ENCODE measurements at regions not wholly inside any gene's neighbourhood (a gene's known extent, or its start where the extent isn't known, plus 50 kb on each side); places are given as distances from the start of the nearest gene placed in this dataset.

GRCh38 chr1:24251501-24251900 is 64.4 kb upstream of the IFNLR1 start:
- TF ChIP-seq MAFK (IDR thresholded peaks at IDR 0.05; ENCODE audit: partially characterized antibody) (no peak), JUN (IDR thresholded peaks at IDR 0.05) (no peak), RAD21 (conservative IDR thresholded peaks at IDR 0.05 in 1 of 2, IDR thresholded peaks at IDR 0.05 in 1 of 2) (no peak), CHD2 (IDR thresholded peaks at IDR 0.05; ENCODE audit: low read length, partially characterized antibody) (no peak), MYC (IDR thresholded peaks at IDR 0.05; ENCODE audit: borderline replicate concordance, low read length) (no peak), POLR2A (IDR thresholded peaks at IDR 0.05; ENCODE audit: low read length) (no peak), KDM5A (IDR thresholded peaks at IDR 0.05) (no peak)
- TF ChIP-seq, protein P1, sequence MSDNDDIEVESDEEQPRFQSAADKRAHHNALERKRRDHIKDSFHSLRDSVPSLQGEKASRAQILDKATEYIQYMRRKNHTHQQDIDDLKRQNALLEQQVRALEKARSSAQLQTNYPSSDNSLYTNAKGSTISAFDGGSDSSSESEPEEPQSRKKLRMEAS (IDR thresholded peaks at IDR 0.05), result no peak
- TF ChIP-seq, protein P2, sequence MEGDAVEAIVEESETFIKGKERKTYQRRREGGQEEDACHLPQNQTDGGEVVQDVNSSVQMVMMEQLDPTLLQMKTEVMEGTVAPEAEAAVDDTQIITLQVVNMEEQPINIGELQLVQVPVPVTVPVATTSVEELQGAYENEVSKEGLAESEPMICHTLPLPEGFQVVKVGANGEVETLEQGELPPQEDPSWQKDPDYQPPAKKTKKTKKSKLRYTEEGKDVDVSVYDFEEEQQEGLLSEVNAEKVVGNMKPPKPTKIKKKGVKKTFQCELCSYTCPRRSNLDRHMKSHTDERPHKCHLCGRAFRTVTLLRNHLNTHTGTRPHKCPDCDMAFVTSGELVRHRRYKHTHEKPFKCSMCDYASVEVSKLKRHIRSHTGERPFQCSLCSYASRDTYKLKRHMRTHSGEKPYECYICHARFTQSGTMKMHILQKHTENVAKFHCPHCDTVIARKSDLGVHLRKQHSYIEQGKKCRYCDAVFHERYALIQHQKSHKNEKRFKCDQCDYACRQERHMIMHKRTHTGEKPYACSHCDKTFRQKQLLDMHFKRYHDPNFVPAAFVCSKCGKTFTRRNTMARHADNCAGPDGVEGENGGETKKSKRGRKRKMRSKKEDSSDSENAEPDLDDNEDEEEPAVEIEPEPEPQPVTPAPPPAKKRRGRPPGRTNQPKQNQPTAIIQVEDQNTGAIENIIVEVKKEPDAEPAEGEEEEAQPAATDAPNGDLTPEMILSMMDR (IDR thresholded peaks at IDR 0.05), result no peak
- TF ChIP-seq, protein P3, sequence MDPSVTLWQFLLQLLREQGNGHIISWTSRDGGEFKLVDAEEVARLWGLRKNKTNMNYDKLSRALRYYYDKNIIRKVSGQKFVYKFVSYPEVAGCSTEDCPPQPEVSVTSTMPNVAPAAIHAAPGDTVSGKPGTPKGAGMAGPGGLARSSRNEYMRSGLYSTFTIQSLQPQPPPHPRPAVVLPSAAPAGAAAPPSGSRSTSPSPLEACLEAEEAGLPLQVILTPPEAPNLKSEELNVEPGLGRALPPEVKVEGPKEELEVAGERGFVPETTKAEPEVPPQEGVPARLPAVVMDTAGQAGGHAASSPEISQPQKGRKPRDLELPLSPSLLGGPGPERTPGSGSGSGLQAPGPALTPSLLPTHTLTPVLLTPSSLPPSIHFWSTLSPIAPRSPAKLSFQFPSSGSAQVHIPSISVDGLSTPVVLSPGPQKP (IDR thresholded peaks at IDR 0.05; ENCODE audit: low read depth, low read length), result no peak
- TF ChIP-seq, protein P4, sequence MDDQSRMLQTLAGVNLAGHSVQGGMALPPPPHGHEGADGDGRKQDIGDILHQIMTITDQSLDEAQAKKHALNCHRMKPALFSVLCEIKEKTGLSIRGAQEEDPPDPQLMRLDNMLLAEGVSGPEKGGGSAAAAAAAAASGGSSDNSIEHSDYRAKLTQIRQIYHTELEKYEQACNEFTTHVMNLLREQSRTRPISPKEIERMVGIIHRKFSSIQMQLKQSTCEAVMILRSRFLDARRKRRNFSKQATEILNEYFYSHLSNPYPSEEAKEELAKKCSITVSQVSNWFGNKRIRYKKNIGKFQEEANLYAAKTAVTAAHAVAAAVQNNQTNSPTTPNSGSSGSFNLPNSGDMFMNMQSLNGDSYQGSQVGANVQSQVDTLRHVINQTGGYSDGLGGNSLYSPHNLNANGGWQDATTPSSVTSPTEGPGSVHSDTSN (IDR thresholded peaks at IDR 0.05), result no peak
